NCI-H146 treated with DMSO at 0.1 percent for 48 hours (cell line): ENCODE measurements at regions not wholly inside any gene's neighbourhood (a gene's known extent, or its start where the extent isn't known, plus 50 kb on each side); places are given as distances from the start of the nearest gene placed in this dataset.

Experiments used
- DNase-seq: peaks from one replicate; lab custom pipeline; 2025; ENCODE audit not compliant: unreplicated experiment; lab: John Stamatoyannopoulos, UW

- no peak for DNase-seq
These were observed 229.3 kb downstream of the CDCA7 start for GRCh38 chr2:173584000-173584399.

- DNase-seq: no peak
These were observed 230.2 kb downstream of the CDCA7 start for GRCh38 chr2:173584676-173585458.

- DNase-seq: no peak
These were observed 234.3 kb downstream of the CDCA7 start for GRCh38 chr2:173588931-173589369.

- DNase-seq: no peak
These were observed 235.1 kb downstream of the CDCA7 start for GRCh38 chr2:173589604-173590275.

GRCh38 chr2:173590276-173590861 is 235.7 kb downstream of the CDCA7 start:
- DNase-seq: no peak

- no peak for DNase-seq
These were observed 238.4 kb downstream of the CDCA7 start for GRCh38 chr2:173593109-173593508.

GRCh38 chr2:173596244-173596643 is 241.6 kb downstream of the CDCA7 start:
- DNase-seq: no peak

GRCh38 chr2:173598525-173598924 is 243.9 kb downstream of the CDCA7 start:
- no peak for DNase-seq

GRCh38 chr2:173599821-173600359 is 245.2 kb downstream of the CDCA7 start:
- DNase-seq: no peak

- DNase-seq: no peak
These were observed 247.6 kb downstream of the CDCA7 start for GRCh38 chr2:173602153-173602795.

GRCh38 chr2:173605994-173606393 is 251.3 kb downstream of the CDCA7 start:
- DNase-seq: no peak

GRCh38 chr2:173606619-173607248 is 252.1 kb downstream of the CDCA7 start:
- DNase-seq: no peak

- no peak for DNase-seq
These were observed 253.1 kb downstream of the CDCA7 start for GRCh38 chr2:173607606-173608311.

- DNase-seq: no peak
These were observed 256.4 kb downstream of the CDCA7 start for GRCh38 chr2:173611121-173611520.

GRCh38 chr2:173612354-173612753 is 257.7 kb downstream of the CDCA7 start:
- DNase-seq: no peak

- no peak for DNase-seq
These were observed 258.7 kb downstream of the CDCA7 start for GRCh38 chr2:173613386-173613785.

- DNase-seq: no peak
These were observed 259.7 kb downstream of the CDCA7 start for GRCh38 chr2:173614265-173614930.

- DNase-seq: no peak
These were observed 269.0 kb downstream of the CDCA7 start for GRCh38 chr2:173623438-173624319.

- no peak for DNase-seq
These were observed 270.6 kb downstream of the CDCA7 start for GRCh38 chr2:173625315-173625714.
